ENCODE measurements at regions not wholly inside any gene's neighbourhood (a gene's known extent, or its start where the extent isn't known, plus 50 kb on each side); places are given as distances from the start of the nearest gene placed in this dataset.

DNA sequence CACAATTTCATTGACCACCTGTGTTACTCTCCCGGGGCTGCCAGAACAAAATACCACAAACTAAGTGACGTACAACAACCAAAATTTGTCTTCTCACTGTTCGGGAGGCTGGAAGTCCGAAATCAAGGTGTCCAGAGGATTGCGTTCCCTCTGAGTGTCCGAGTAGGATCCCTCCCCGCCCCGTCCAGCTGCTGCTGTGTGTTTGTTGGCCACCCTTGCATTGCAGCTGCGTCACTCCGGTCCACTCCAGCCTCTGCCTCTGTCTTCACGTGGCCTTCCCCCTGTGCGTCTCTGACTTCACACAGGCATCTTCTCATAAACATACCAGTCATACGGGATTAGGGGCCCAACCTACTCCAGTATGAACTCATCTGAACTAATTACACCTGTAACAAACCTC is 251.8 kb upstream of the SMIM21 start:
- ChIA-PET CTCF (ENCODE audit: unreplicated experiment) (no interaction called here), POLR2A (no interaction called here)
- H3K4me3 ChIP-seq (ENCODE audit: low read depth, low read length, poor library complexity, severe bottlenecking): no peak overlapping the region
- intact Hi-C loops (cut with micrococcal nuclease; ENCODE audit: unreplicated experiment): no loop called here
- no peak overlapping the region for H3K27ac ChIP-seq (ENCODE audit: low read depth, low read length, poor library complexity, severe bottlenecking)
- TF ChIP-seq, protein P1, sequence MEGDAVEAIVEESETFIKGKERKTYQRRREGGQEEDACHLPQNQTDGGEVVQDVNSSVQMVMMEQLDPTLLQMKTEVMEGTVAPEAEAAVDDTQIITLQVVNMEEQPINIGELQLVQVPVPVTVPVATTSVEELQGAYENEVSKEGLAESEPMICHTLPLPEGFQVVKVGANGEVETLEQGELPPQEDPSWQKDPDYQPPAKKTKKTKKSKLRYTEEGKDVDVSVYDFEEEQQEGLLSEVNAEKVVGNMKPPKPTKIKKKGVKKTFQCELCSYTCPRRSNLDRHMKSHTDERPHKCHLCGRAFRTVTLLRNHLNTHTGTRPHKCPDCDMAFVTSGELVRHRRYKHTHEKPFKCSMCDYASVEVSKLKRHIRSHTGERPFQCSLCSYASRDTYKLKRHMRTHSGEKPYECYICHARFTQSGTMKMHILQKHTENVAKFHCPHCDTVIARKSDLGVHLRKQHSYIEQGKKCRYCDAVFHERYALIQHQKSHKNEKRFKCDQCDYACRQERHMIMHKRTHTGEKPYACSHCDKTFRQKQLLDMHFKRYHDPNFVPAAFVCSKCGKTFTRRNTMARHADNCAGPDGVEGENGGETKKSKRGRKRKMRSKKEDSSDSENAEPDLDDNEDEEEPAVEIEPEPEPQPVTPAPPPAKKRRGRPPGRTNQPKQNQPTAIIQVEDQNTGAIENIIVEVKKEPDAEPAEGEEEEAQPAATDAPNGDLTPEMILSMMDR (conservative IDR thresholded peaks at IDR 0.05; ENCODE audit: low read length): no peak
- no peak for DNase-seq (ENCODE audit: low spot score)
- no peak overlapping the region for H3K4me2 ChIP-seq (ENCODE audit: low read length)
- no peaks in the 10 kb centered on the region for H3K9me3 ChIP-seq (ENCODE audit: low read length)
- no peak overlapping the region for H2AFZ ChIP-seq (ENCODE audit: low read length)
- BruUV-seq (replicated peaks): no TSS peak
- no peaks in the 10 kb centered on the region for H4K20me1 ChIP-seq (ENCODE audit: insufficient read depth, low read length)
- no peaks in the 10 kb centered on the region for H3K36me3 ChIP-seq (ENCODE audit: insufficient read depth, low read length)
- no peaks in the 10 kb centered on the region for H3K4me1 ChIP-seq (ENCODE audit: insufficient read depth, low read length, poor library complexity, severe bottlenecking)
- no peaks in the 10 kb centered on the region for H3K9me2 ChIP-seq (ENCODE audit: insufficient read depth, low read length)
- no peaks in the 10 kb centered on the region for H3K79me2 ChIP-seq (ENCODE audit: insufficient read depth, low read depth, low read length)

DNA sequence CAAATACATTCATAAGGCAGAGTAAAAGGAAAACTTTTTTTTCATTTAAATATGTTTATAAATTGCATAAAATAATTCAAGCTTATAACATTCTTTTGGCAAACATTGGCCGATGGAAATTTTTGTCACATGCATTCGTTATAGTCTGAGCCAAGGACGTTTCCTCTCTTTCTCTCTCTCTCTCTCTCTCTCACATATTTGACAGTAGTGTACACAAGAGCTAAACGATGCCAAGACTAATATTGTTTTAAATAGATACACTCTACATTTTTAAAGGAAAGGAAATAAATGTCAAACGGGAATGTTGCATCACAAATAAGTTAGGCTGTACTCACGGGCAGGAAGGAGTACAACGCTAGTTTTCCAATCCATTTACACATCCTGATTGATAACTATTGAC is 251.1 kb upstream of the SMIM21 start:
- Histone ChIP-seq H4K20me1 (ENCODE audit: insufficient read depth, low read length) (no peaks in the 10 kb centered on the region), H3K36me3 (ENCODE audit: insufficient read depth, low read length) (no peaks in the 10 kb centered on the region), H3K4me1 (ENCODE audit: insufficient read depth, low read length, poor library complexity, severe bottlenecking) (no peaks in the 10 kb centered on the region), H3K27ac (ENCODE audit: low read depth, low read length, poor library complexity, severe bottlenecking) (no peak overlapping the region), H2AFZ (ENCODE audit: low read length) (no peak overlapping the region), H3K9me3 (ENCODE audit: low read length) (no peaks in the 10 kb centered on the region), H3K9me2 (ENCODE audit: insufficient read depth, low read length) (no peaks in the 10 kb centered on the region), H3K79me2 (ENCODE audit: insufficient read depth, low read depth, low read length) (no peaks in the 10 kb centered on the region), H3K4me3 (ENCODE audit: low read depth, low read length, poor library complexity, severe bottlenecking) (no peak overlapping the region), H3K4me2 (ENCODE audit: low read length) (no peak overlapping the region)
- DNase-seq (ENCODE audit: low spot score): no peak
- intact Hi-C loops (cut with micrococcal nuclease; ENCODE audit: unreplicated experiment): no loop called here
- TF ChIP-seq, protein P1 (conservative IDR thresholded peaks at IDR 0.05; ENCODE audit: low read length): no peak
- no peak for TF ChIP-seq EZH2phosphoT487 (IDR thresholded peaks at IDR 0.05; ENCODE audit: borderline replicate concordance, low read depth, low read length)
- no TSS peak for BruUV-seq (replicated peaks)
- POLR2A ChIA-PET: no interaction called here
- CTCF ChIA-PET (ENCODE audit: unreplicated experiment): no interaction called here

DNA sequence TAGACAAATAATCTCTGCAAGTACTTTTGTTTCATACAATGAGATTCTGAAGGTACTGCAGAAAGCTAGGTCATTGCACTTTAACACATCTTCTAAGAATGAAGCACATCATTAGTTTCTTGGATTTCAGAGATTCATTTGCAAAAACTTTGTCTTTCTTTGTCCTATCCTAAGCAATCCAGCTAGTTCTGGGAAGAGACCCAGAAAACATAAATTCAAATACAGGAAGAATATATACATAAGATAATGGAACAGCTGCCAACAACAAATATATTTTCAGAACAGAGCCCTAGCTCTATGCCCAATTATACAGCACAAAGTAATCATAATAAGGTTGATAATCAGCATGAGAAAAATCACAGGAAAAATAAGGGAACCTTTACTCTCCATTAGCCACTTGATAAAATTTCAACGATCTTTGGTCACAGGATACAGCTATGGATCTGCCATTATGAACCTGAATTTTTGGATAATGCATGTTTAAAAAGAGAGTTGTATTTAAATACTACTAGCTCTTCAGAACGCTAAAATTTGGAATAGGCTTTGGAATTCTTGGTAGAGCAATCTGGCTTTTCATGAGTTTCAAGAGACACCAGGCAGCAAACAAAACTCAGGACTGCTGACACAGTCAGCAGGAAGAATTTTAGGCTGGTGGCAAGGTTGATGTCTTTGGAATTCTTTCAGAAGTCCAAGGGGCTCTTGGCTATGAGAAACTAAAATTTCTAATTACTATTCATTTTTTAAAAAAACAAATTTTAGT is 250.4 kb upstream of the SMIM21 start:
- TF ChIP-seq, protein P1 (conservative IDR thresholded peaks at IDR 0.05; ENCODE audit: low read length): no peak
- no peak for TF ChIP-seq EZH2phosphoT487 (IDR thresholded peaks at IDR 0.05; ENCODE audit: borderline replicate concordance, low read depth, low read length)
- no peaks in the 10 kb centered on the region for H3K4me1 ChIP-seq (ENCODE audit: insufficient read depth, low read length, poor library complexity, severe bottlenecking)
- H3K27ac ChIP-seq (ENCODE audit: low read depth, low read length, poor library complexity, severe bottlenecking): no peak overlapping the region
- H3K9me3 ChIP-seq (ENCODE audit: low read length): no peaks in the 10 kb centered on the region
- H3K4me2 ChIP-seq (ENCODE audit: low read length): no peak overlapping the region
- H3K4me3 ChIP-seq (ENCODE audit: low read depth, low read length, poor library complexity, severe bottlenecking): no peak overlapping the region
- H2AFZ ChIP-seq (ENCODE audit: low read length): no peak overlapping the region
- no peaks in the 10 kb centered on the region for H3K79me2 ChIP-seq (ENCODE audit: insufficient read depth, low read depth, low read length)
- no TSS peak for BruUV-seq (replicated peaks)
- intact Hi-C loops (cut with micrococcal nuclease; ENCODE audit: unreplicated experiment): no loop called here
- CTCF ChIA-PET (ENCODE audit: unreplicated experiment): no interaction called here
- no peaks in the 10 kb centered on the region for H3K9me2 ChIP-seq (ENCODE audit: insufficient read depth, low read length)
- no peak for DNase-seq (ENCODE audit: low spot score)
- no peaks in the 10 kb centered on the region for H3K36me3 ChIP-seq (ENCODE audit: insufficient read depth, low read length)
- H4K20me1 ChIP-seq (ENCODE audit: insufficient read depth, low read length): no peaks in the 10 kb centered on the region
- POLR2A ChIA-PET: no interaction called here
